ENCODE measurements at regions not wholly inside any gene's neighbourhood (a gene's known extent, or its start where the extent isn't known, plus 50 kb on each side); places are given as distances from the start of the nearest gene placed in this dataset.

GRCh38 chrX:147376601-147377422 lies 534.9 kb upstream of the FMR1 start:
- no peak for TF ChIP-seq ZNF219 (CRISPR knock-in tag; IDR thresholded peaks at IDR 0.05; ENCODE audit: borderline replicate concordance)
- no peak for TF ChIP-seq CTCF (IDR thresholded peaks at IDR 0.05)
- no peak for TF ChIP-seq TEAD4 (CRISPR knock-in tag; IDR thresholded peaks at IDR 0.05)
- no peak for TF ChIP-seq SP1 (CRISPR knock-in tag; conservative IDR thresholded peaks at IDR 0.05)
- TF ChIP-seq, protein P1, sequence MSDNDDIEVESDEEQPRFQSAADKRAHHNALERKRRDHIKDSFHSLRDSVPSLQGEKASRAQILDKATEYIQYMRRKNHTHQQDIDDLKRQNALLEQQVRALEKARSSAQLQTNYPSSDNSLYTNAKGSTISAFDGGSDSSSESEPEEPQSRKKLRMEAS (CRISPR knock-in tag; IDR thresholded peaks at IDR 0.05), result no peak
- TF ChIP-seq MYBL2 (CRISPR knock-in tag; IDR thresholded peaks at IDR 0.05), result no peak
- no peak for TF ChIP-seq MLX (CRISPR knock-in tag; IDR thresholded peaks at IDR 0.05)
- no peak for TF ChIP-seq TP53 (CRISPR knock-in tag; IDR thresholded peaks at IDR 0.05)
- no peak for TF ChIP-seq ELF4 (CRISPR knock-in tag; IDR thresholded peaks at IDR 0.05; ENCODE audit: low read depth)
- TF ChIP-seq, protein P2, sequence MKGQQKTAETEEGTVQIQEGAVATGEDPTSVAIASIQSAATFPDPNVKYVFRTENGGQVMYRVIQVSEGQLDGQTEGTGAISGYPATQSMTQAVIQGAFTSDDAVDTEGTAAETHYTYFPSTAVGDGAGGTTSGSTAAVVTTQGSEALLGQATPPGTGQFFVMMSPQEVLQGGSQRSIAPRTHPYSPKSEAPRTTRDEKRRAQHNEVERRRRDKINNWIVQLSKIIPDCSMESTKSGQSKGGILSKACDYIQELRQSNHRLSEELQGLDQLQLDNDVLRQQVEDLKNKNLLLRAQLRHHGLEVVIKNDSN (CRISPR knock-in tag; IDR thresholded peaks at IDR 0.05), result no peak
- no peak for TF ChIP-seq CREB1 (CRISPR knock-in tag; IDR thresholded peaks at IDR 0.05)
- no peak for TF ChIP-seq ZNF232 (CRISPR knock-in tag; IDR thresholded peaks at IDR 0.05)
- TF ChIP-seq FOXP1 (CRISPR knock-in tag; IDR thresholded peaks at IDR 0.05; ENCODE audit: borderline replicate concordance), result no peak
